HG03103 (cell line): ENCODE measurements at regions not wholly inside any gene's neighbourhood (a gene's known extent, or its start where the extent isn't known, plus 50 kb on each side); places are given as distances from the start of the nearest gene placed in this dataset.

Experiments used
- ATAC-seq: cut with Tn5 transposase; IDR thresholded peaks from one replicate; pipeline ENCODE4 v1.9.1; 2021; ENCODE audit warnings: low read depth; ENCODE audit not compliant: unreplicated experiment

GRCh38 chr16:48105976-48106375 is 49.8 kb downstream of the ABCC12 start:
- no peak for ATAC-seq

- no peak for ATAC-seq
Observed at GRCh38 chr16:48105456-48105855, 50.3 kb downstream of the ABCC12 start.

GRCh38 chr16:48103591-48103990 is 52.2 kb downstream of the ABCC12 start:
- ATAC-seq: no peak

- ATAC-seq: no peak
Observed at GRCh38 chr16:48102083-48103008, 53.4 kb downstream of the ABCC12 start.

- ATAC-seq: no peak
Observed at GRCh38 chr16:48101069-48101674, 54.6 kb downstream of the ABCC12 start.

GRCh38 chr16:48099455-48099854 is 56.3 kb downstream of the ABCC12 start:
- ATAC-seq: no peak

GRCh38 chr16:48098472-48098871 is 57.3 kb downstream of the ABCC12 start:
- ATAC-seq: no peak

- ATAC-seq: no peak
Observed at GRCh38 chr16:48091117-48091516, 64.7 kb downstream of the ABCC12 start.

GRCh38 chr16:48089053-48089792 is 66.6 kb downstream of the ABCC12 start:
- no peak for ATAC-seq

GRCh38 chr16:48087639-48088038 is 68.2 kb downstream of the ABCC12 start:
- ATAC-seq: no peak

- no peak for ATAC-seq
Observed at GRCh38 chr16:48086422-48086821, 69.4 kb downstream of the ABCC12 start.

GRCh38 chr16:48085729-48086128 is 70.1 kb downstream of the ABCC12 start:
- no peak for ATAC-seq

- ATAC-seq: no peak
Observed at GRCh38 chr16:48084826-48085225, 71.0 kb downstream of the ABCC12 start.

- no peak for ATAC-seq
Observed at GRCh38 chr16:48082516-48082915, 73.3 kb downstream of the ABCC12 start.

- no peak for ATAC-seq
Observed at GRCh38 chr16:48081656-48082055, 74.1 kb downstream of the ABCC12 start.

GRCh38 chr16:48076455-48077012 is 79.3 kb downstream of the ABCC12 start:
- no peak for ATAC-seq

GRCh38 chr16:48075398-48075797 is 80.4 kb downstream of the ABCC12 start:
- ATAC-seq: no peak

GRCh38 chr16:48067388-48067787 is 88.4 kb downstream of the ABCC12 start:
- no peak for ATAC-seq

GRCh38 chr16:48064971-48065370 is 90.8 kb downstream of the ABCC12 start:
- ATAC-seq: no peak

GRCh38 chr16:48062681-48063080 is 93.1 kb downstream of the ABCC12 start:
- no peak for ATAC-seq

- no peak for ATAC-seq
Observed at GRCh38 chr16:48059936-48060335, 95.9 kb downstream of the ABCC12 start.
